B cell (primary cell): ENCODE measurements at regions not wholly inside any gene's neighbourhood (a gene's known extent, or its start where the extent isn't known, plus 50 kb on each side); places are given as distances from the start of the nearest gene placed in this dataset.

Source experiments
- ATAC-seq: fragments of 200-7000 bp; cut with Tn5 transposase; one replicate; pipeline ENCODE4 v1.10.0; 2021; ENCODE audit warnings: low read depth, mild to moderate bottlenecking, moderate number of reproducible peaks, moderate library complexity
- CTCF ChIA-PET: fragments of 350-600 bp; sonication (Branson Sonifier 250); formaldehyde crosslinking; loops from one replicate; lab custom pipeline; 2021; ENCODE audit warnings: antibody characterized with exemption, inconsistent platforms; lab: Charles Lee
- POLR2A ChIA-PET: fragments of 350-600 bp; sonication (Branson Sonifier 250); formaldehyde crosslinking; loops from one replicate; lab custom pipeline; 2021; ENCODE audit warnings: antibody characterized with exemption; lab: Charles Lee
- DNase-seq: peaks from one replicate; pipeline ENCODE4 v3.0.0; 2013
- H2AFZ ChIP-seq: 2 replicates; pipeline ENCODE4 v1.6.1; 2012; ENCODE audit warnings: mild to moderate bottlenecking, low read depth, low read length; ENCODE audit not compliant: insufficient read depth, poor library complexity, severe bottlenecking
- H3K27ac ChIP-seq, 2 donors: 1 replicate in 1 of 2; 2 replicates in 1 of 2; pipeline ENCODE4 v1.5.1; 2012 to 2013; ENCODE audit warnings: low read length in 2 of 2, mild to moderate bottlenecking in 2 of 2, moderate library complexity in 1 of 2
- H3K27me3 ChIP-seq, 4 experiments: fragments of 200-600 bp in 1 of 4; sonication (generic) in 1 of 4; replicated peaks in 1 of 4; 1 replicate in 2 of 4; 2 replicates in 2 of 4; pipeline versions ENCODE4 v1.6.1 to v1.7.0; 2013 to 2016; ENCODE audit warnings: low read length in 3 of 4, mild to moderate bottlenecking in 2 of 4, mixed read lengths in 1 of 4, moderate library complexity in 1 of 4; ENCODE audit not compliant: insufficient read depth in 4 of 4, control insufficient read depth in 3 of 4; ENCODE audit errors: control extremely low read depth in 1 of 4
- H3K36me3 ChIP-seq, 2 experiments: replicated peaks in 1 of 2; 1 replicate in 1 of 2; 2 replicates in 1 of 2; pipeline versions ENCODE4 v1.6.1 to v1.7.1; 2013; ENCODE audit warnings: low read length in 1 of 2; ENCODE audit not compliant: insufficient read depth in 2 of 2, control insufficient read depth in 1 of 2; ENCODE audit errors: control extremely low read depth in 1 of 2, extremely low read depth in 1 of 2
- H3K4me1 ChIP-seq, 2 donors: fragments of 200-600 bp in 1 of 2; sonication (generic) in 1 of 2; 1 replicate in 1 of 2; 2 replicates in 1 of 2; pipeline versions ENCODE4 v1.5.1 to v1.6.1; 2013 to 2017; ENCODE audit warnings: low read length in 2 of 2; ENCODE audit not compliant: control insufficient read depth in 2 of 2, insufficient read depth in 2 of 2
- H3K4me2 ChIP-seq: replicated peaks from 2 replicates; pipeline ENCODE3; 2012; ENCODE audit warnings: mild to moderate bottlenecking, low read depth, low read length; ENCODE audit not compliant: poor library complexity, severe bottlenecking
- H3K4me3 ChIP-seq, 5 experiments: fragments of 200-600 bp in 1 of 5; sonication (generic) in 1 of 5; 1 replicate in 3 of 5; 2 replicates in 2 of 5; pipeline versions ENCODE4 v1.5.1 to v1.7.0; 2011 to 2016; ENCODE audit warnings: low read length in 4 of 5, mild to moderate bottlenecking in 4 of 5, low read depth in 2 of 5, control low read depth in 1 of 5, moderate library complexity in 1 of 5; ENCODE audit not compliant: insufficient read depth in 1 of 5; ENCODE audit errors: control extremely low read depth in 1 of 5, extremely low read depth in 1 of 5
- H3K79me2 ChIP-seq: fragments of 200-600 bp; sonication (generic); one replicate; pipeline ENCODE4 v1.6.0; 2016; ENCODE audit warnings: low read length; ENCODE audit not compliant: control insufficient read depth, insufficient read depth
- H3K9ac ChIP-seq: fragments of 200-600 bp; sonication (generic); 2 replicates; pipeline ENCODE4 v1.6.1; 2017; ENCODE audit warnings: mild to moderate bottlenecking, low read length, moderate library complexity
- H3K9me3 ChIP-seq, 3 donors: one replicate each; pipeline versions ENCODE4 v1.6.1 to v1.7.1; 2013; ENCODE audit warnings: low read length in 2 of 3; ENCODE audit not compliant: control insufficient read depth in 2 of 3, insufficient read depth in 1 of 3; ENCODE audit errors: control extremely low read depth in 1 of 3
- H4K20me1 ChIP-seq: 2 replicates; pipeline ENCODE4 v1.6.0; 2012; ENCODE audit warnings: mild to moderate bottlenecking, low read length; ENCODE audit not compliant: insufficient read depth, control insufficient read depth, poor library complexity, severe bottlenecking
- H3K27ac Mint-ChIP-seq: one replicate; pipeline ENCODE4 v1.8.0; 2021; ENCODE audit warnings: mixed read lengths
- H3K27me3 Mint-ChIP-seq: one replicate; pipeline ENCODE4 v1.8.0; 2021; ENCODE audit warnings: mixed read lengths
- H3K4me1 Mint-ChIP-seq: one replicate; pipeline ENCODE4 v1.8.0; 2021; ENCODE audit warnings: mixed read lengths
- H3K4me3 Mint-ChIP-seq: one replicate; pipeline ENCODE4 v1.8.0; 2021; ENCODE audit warnings: mixed read lengths
- H3K9me3 Mint-ChIP-seq: one replicate; pipeline ENCODE4 v1.8.0; 2022; ENCODE audit warnings: mixed read lengths; ENCODE audit not compliant: insufficient read depth
- EZH2 ChIP-seq: IDR thresholded peaks from 2 replicates; pipeline ENCODE4 v1.6.1; 2012; ENCODE audit warnings: borderline replicate concordance, low read depth, mild to moderate bottlenecking, moderate library complexity, low read length; ENCODE audit not compliant: insufficient read depth, poor library complexity, severe bottlenecking
- WGBS: methylation state at CpG from one replicate; pipeline ENCODE4 v1.1.5; 2013; ENCODE audit warnings: missing lambda C conversion rate; ENCODE audit not compliant: insufficient coverage; 5-methylcytosine and 5-hydroxymethylcytosine counted together
- intact Hi-C: fragments of 100-400 bp; cut with micrococcal nuclease; formaldehyde crosslinking; loops from one replicate; pipeline ENCODE4 v1.10.0; 2022
- TF ChIP-seq, protein P1 (sequence below): fragments of 200-600 bp; IDR thresholded peaks from one replicate; pipeline ENCODE4 v1.8.0; 2022; ENCODE audit warnings: antibody characterized with exemption, mild to moderate bottlenecking

DNA sequence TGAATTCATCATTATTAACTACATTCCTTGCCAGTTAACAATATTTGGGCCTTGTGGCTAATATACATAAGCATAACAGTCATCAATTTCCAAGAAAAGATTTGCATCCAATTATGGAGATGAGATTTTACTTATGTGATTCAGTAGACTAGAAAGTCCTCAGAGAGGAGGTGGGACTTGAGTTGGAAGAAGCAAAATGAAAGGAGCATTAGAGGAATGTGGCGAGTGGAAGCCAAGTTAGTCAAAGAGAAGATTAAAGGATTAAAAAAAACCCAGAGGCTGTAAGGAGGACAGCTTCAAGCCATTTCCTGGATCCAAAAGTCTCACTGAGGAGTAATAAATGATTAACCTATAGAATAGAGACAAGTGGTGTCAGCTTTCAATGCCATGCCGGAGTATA is 1099.4 kb upstream of the IGFBP7 start:
- no peak overlapping the region for H3K27ac ChIP-seq
- H4K20me1 ChIP-seq = no peaks in the 10 kb centered on the region
- no peak overlapping the region for H3K4me3 ChIP-seq
- Mint-ChIP-seq H3K4me3 (no peak overlapping the region), H3K9me3 (peaks cover 5% of the 10 kb centered on the region), H3K27ac (no peak overlapping the region), H3K4me1 (no peaks in the 10 kb centered on the region), H3K27me3 (no peaks in the 10 kb centered on the region)
- H3K36me3 ChIP-seq = no peaks in the 10 kb centered on the region
- H3K9me3 ChIP-seq = no peaks in the 10 kb centered on the region
- ChIA-PET CTCF (no interaction called here), POLR2A (no interaction called here)
- intact Hi-C loops = no loop called here
- no peak overlapping the region for H2AFZ ChIP-seq
- H3K79me2 ChIP-seq = no peaks in the 10 kb centered on the region
- no peak for ATAC-seq
- H3K9ac ChIP-seq = no peak overlapping the region
- no peaks in the 10 kb centered on the region for H3K4me1 ChIP-seq
- H3K4me2 ChIP-seq = no peak overlapping the region
- no peaks in the 10 kb centered on the region for H3K27me3 ChIP-seq
- 75% methylated on average over 1 of the region's 2 CpGs for WGBS
- TF ChIP-seq, protein P1, sequence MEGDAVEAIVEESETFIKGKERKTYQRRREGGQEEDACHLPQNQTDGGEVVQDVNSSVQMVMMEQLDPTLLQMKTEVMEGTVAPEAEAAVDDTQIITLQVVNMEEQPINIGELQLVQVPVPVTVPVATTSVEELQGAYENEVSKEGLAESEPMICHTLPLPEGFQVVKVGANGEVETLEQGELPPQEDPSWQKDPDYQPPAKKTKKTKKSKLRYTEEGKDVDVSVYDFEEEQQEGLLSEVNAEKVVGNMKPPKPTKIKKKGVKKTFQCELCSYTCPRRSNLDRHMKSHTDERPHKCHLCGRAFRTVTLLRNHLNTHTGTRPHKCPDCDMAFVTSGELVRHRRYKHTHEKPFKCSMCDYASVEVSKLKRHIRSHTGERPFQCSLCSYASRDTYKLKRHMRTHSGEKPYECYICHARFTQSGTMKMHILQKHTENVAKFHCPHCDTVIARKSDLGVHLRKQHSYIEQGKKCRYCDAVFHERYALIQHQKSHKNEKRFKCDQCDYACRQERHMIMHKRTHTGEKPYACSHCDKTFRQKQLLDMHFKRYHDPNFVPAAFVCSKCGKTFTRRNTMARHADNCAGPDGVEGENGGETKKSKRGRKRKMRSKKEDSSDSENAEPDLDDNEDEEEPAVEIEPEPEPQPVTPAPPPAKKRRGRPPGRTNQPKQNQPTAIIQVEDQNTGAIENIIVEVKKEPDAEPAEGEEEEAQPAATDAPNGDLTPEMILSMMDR = no peak
- no peak for TF ChIP-seq EZH2
- DNase-seq = no peak

- peaks cover 5% of the 10 kb centered on the region for H3K9me3 Mint-ChIP-seq
- Histone ChIP-seq H3K79me2 (no peaks in the 10 kb centered on the region), H2AFZ (no peak overlapping the region), H3K9me3 (no peaks in the 10 kb centered on the region), H3K27ac (no peak overlapping the region), H3K9ac (no peak overlapping the region), H3K4me1 (no peaks in the 10 kb centered on the region), H3K36me3 (no peaks in the 10 kb centered on the region), H3K4me3 (no peak overlapping the region), H3K4me2 (no peak overlapping the region), H4K20me1 (no peaks in the 10 kb centered on the region), H3K27me3 (no peaks in the 10 kb centered on the region)
- H3K27ac Mint-ChIP-seq = no peak overlapping the region
- CTCF ChIA-PET = no interaction called here
- POLR2A ChIA-PET = no interaction called here
- no peaks in the 10 kb centered on the region for H3K27me3 Mint-ChIP-seq
- WGBS = no CpG with 5 or more reads among the region's 2 CpGs
- ATAC-seq (no peak), DNase-seq (no peak)
- no peak for TF ChIP-seq EZH2
- TF ChIP-seq, protein P1 = no peak
- intact Hi-C loops = no loop called here
- no peak overlapping the region for H3K4me3 Mint-ChIP-seq
- H3K4me1 Mint-ChIP-seq = no peaks in the 10 kb centered on the region
Measured at GRCh38 chr4:58209001-58209400, 1098.8 kb upstream of the IGFBP7 start.
